Ovary (tissue), 7 donors: ENCODE measurements at regions not wholly inside any gene's neighbourhood (a gene's known extent, or its start where the extent isn't known, plus 50 kb on each side); places are given as distances from the start of the nearest gene placed in this dataset.
"Not testable (repeated sequence)": the region's sequence is repeated elsewhere in the genome, so short reads cannot be mapped to it uniquely, and the experiment has no call there.

Experiments
- DNase-seq, 5 donors: peaks; one replicate each; pipeline ENCODE4 v3.0.0-alpha.2; 2019 to 2020
- H3K27ac ChIP-seq, 2 donors: fragments of 200-600 bp; one replicate each; pipeline versions ENCODE4 v1.5.1 to v1.8.0; 2019 to 2022
- H3K27me3 ChIP-seq: fragments of 200-600 bp; one replicate; pipeline ENCODE4 v1.8.0; 2022
- H3K36me3 ChIP-seq: fragments of 200-600 bp; sonication (generic); one replicate; pipeline ENCODE4 v1.5.1; 2019
- H3K4me1 ChIP-seq: one replicate; pipeline ENCODE4 v1.8.1; 2013; ENCODE audit warnings: mild to moderate bottlenecking, moderate library complexity; ENCODE audit not compliant: insufficient read depth
- H3K4me3 ChIP-seq: fragments of 200-600 bp; sonication (generic); one replicate; pipeline ENCODE4 v1.5.1; 2017
- H3K9me3 ChIP-seq, 2 donors: fragments of 200-600 bp in 1 of 2; sonication (generic) in 1 of 2; one replicate each; pipeline versions ENCODE4 v1.5.1 to v1.8.1; 2013 to 2019; ENCODE audit warnings: mild to moderate bottlenecking in 1 of 2, moderate library complexity in 1 of 2
- CTCF ChIP-seq, 3 donors: fragments of 450-650 bp in 2 of 3; fragments of 200-600 bp in 1 of 3; IDR thresholded peaks; one replicate each; pipeline versions ENCODE4 v1.5.1 to v1.8.0; 2016 to 2022; ENCODE audit warnings: antibody characterized with exemption in 3 of 3, mild to moderate bottlenecking in 1 of 3
- EP300 ChIP-seq: sonication (generic); formaldehyde crosslinking; IDR thresholded peaks from one replicate; pipeline ENCODE4 v1.6.1; 2017; ENCODE audit warnings: antibody characterized with exemption
- POLR2A ChIP-seq: fragments of 450-650 bp; IDR thresholded peaks from one replicate; pipeline ENCODE4 v1.6.1; 2017; ENCODE audit warnings: antibody characterized with exemption, mild to moderate bottlenecking, moderate library complexity
- WGBS, 3 donors: extraction: QIAGEN DNeasy Blood & Tissue Kit in 1 of 3; methylation state at CpG; one replicate each; pipeline versions ENCODE4 v1.1.5 to v1.1.7; 2013 to 2017; 5-methylcytosine and 5-hydroxymethylcytosine counted together
- intact Hi-C, 4 donors: fragments of 100-400 bp; cut with DNase I; formaldehyde crosslinking; loops; one replicate each; pipeline versions ENCODE4 v1.11.0 to v1.15.1; 2022 to 2023
- donor health status: DM: no; HTN: no; CAD: no; lungs with moderate emphysema.
- donor health status: DM: no; HTN: no; CAD: no.
- donor health status: Bipolar disorder and iron deficiency.
- donor health status: DM: no; HTN: no; CAD: no.
- donor health status: DM: yes; HTN: yes; CAD: no.

GRCh38 chr4:165814256-165815020 is 58.6 kb upstream of the TLL1 start:
- intact Hi-C loops = no loop called here
- Histone ChIP-seq H3K9me3 (no peaks in the 10 kb centered on the region), H3K36me3 (no peaks in the 10 kb centered on the region), H3K4me1 (no peaks in the 10 kb centered on the region), H3K4me3 (no peak overlapping the region), H3K27me3 (no peaks in the 10 kb centered on the region), H3K27ac (no peak overlapping the region)
- TF ChIP-seq EP300 (no peak), POLR2A (no peak), CTCF (IDR thresholded peaks at IDR 0.05) (no peak)
- 58 to 68% (median 59%) methylated on average over 4 of the region's 4 CpGs for WGBS, 3 donors
- DNase-seq = no peak

- intact Hi-C loops, H3K36me3 ChIP-seq, H3K27me3 ChIP-seq, H3K9me3 ChIP-seq, H3K27ac ChIP-seq, H3K4me3 ChIP-seq, DNase-seq, H3K4me1 ChIP-seq: not testable (repeated sequence)
- whole genome bisulfite sequencing, 3 donors = 87 to 96% (median 92%) methylated on average over 6 of the region's 6 CpGs
Measured at GRCh38 chr4:165819126-165819525, 53.9 kb upstream of the TLL1 start.
